HG03565 (cell line): ENCODE measurements at regions not wholly inside any gene's neighbourhood (a gene's known extent, or its start where the extent isn't known, plus 50 kb on each side); places are given as distances from the start of the nearest gene placed in this dataset.
"Not testable (repeated sequence)": the region's sequence is repeated elsewhere in the genome, so short reads cannot be mapped to it uniquely, and the experiment has no call there.

Experiments
- ATAC-seq: cut with Tn5 transposase; IDR thresholded peaks from one replicate; pipeline ENCODE4 v1.9.1; 2021; ENCODE audit warnings: mild to moderate bottlenecking, moderate library complexity; ENCODE audit not compliant: unreplicated experiment

DNA sequence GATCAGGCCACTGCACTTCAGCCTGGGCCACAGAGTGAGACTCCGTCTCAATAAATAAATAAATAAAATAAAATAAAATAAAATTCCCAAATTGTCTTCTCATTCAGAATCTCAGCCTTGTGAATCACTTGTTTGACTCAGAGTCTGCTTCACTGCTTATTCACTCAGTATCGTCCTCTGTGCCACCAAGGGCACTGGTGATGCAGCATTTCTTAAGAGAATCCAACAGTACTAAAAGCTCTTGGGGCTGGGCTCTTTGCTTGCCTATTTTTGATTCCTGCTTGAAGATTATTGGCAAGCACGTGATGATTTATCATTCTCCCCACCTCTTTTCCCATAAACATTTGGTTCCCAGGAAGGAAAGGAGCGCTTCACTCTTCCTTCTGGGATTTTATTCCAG lies 54.8 kb upstream of the HMGB1 start:
- ATAC-seq, result no peak

DNA sequence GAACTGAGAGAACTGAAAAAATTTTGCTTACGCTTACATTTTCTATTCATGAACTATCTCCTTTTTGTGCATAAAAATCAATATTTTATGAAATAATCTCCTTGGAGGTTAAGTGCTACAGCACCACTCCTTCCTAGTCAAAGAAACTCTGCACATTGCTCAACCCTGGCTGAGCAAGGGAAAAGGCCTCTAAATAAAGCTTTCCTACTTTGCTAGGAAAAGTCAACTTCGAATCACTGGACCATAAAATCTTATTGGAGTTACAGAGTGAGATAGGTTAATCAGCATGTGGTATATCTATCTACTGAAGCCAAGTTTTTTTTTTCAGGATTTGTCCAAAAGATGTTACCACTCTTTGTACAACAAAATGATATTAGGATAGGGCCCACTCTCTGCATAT lies 57.5 kb upstream of the HMGB1 start:
- no peak for ATAC-seq

- ATAC-seq, result not testable (repeated sequence)
These were observed 58.1 kb upstream of the HMGB1 start for GRCh38 chr13:30523817-30524216.

DNA sequence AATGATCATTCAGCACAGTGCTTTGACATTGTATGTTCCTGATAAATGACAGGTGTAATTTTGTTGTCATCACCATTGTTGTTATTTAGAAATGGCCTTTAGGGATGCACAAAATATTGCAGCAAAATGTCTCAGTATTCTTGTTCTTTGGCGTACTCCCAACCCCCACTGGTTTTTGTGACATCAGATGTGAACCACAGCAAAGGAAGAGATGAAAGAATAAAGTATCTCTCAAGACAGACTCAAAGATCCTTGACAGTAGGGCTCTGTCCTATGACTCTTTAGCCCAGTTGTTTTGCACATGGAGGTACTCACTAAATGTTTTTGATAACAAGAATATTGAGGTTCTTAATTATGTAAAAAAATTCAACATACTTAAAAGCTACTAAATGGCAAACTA lies 59.5 kb upstream of the HMGB1 start:
- not testable (repeated sequence) for ATAC-seq

GRCh38 chr13:30526612-30527495 lies 61.1 kb upstream of the HMGB1 start:
- ATAC-seq, result no peak

DNA sequence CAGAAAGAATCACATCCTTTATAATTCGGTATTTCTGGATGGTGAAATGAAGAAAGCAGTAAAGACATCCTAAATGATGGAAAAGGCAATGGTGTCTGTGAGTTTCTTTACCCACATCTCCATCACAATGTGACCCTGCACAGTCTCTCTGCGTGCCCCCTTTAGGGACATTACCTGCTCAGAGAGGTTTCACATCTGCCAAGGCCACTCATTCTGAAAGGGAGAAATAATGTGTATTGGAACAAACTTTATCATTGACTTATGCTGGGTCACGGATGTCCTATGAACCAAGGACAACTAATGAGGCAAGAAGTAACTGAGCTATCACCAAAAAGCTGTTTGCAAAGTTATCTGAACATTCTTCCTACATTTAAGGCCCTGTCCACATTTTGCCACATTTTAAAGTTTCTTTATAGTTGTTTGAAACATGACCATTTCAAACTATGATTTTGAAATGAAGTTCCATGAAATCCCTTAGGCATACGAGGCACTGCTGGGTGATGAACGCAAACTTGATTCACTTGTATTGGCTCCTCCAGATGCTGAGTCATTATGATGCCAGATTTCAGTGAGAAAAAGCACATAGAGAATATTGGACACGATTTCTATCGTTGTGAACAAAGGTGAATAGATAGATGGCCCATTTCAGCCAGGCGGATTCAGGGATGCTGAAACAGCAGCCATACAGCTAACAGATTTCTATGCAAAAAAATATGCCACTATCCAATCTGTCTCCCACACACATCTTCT lies 63.5 kb upstream of the HMGB1 start:
- ATAC-seq, result peak; percentile 91

DNA sequence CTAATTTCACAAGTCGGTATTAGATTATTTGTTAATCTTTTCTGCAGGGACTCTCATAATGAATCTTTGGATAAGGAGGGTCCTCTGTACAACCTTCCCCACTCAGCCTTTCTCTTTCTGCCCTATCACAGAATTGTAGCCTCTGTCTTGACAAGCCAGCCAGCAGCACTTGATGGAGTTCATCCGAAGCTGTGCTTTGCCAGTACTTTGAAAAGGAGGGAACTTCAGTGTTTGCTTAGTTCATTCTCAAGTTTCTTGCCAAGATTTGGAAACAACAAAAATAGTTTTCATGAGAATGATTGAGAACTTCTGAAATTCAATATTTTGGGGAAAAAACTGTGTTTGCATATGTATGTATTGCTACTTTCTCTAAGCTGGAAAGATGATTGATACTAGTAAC lies 69.3 kb upstream of the HMGB1 start:
- no peak for ATAC-seq

- ATAC-seq, result no peak
These were observed 72.4 kb upstream of the USPL1 start for GRCh38 chr13:30545320-30545719.

DNA sequence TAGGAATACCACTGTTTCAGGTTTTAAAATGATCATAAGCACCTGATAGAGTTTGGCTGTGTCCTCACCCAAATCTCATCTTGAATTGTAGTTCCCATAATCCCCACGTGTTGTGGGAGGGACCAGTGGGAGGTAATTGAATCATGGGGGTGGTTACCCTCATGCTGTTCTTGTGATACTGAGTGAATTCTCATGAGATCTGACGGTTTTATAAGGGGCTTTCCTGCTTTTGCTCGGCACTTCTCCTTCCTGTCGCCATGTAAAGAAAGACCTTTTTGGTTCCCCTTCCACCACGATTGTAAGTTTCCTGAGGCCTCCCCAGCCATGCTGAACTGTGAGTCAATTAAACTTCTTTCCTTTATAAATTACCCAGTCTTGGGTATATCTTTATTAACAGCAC lies 69.7 kb upstream of the USPL1 start:
- ATAC-seq, result not testable (repeated sequence)

DNA sequence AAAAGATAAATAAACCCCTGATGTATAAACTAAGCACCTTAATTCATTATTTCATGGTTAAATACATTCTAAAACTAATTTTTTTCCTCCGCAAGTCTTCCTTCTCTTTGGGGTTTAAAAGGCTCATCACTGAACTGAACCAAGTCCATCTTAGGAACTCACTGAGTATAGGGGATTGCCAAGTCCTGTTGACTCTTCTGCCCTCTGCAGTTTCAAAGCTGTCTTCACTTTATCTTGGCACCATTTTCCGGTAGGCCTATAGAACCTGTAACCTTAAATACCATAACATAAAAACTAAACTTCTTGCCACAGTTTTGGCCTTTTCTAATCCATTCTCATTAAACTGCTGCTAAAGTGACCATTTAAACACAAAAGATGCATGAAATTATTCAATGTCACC lies 66.5 kb upstream of the USPL1 start:
- no peak for ATAC-seq

- no peak for ATAC-seq
These were observed 65.2 kb upstream of the USPL1 start for GRCh38 chr13:30552567-30552966.

GRCh38 chr13:30559274-30559673 lies 58.4 kb upstream of the USPL1 start:
- ATAC-seq, result no peak

- ATAC-seq, result no peak
These were observed 57.5 kb upstream of the USPL1 start for GRCh38 chr13:30560212-30560611.

DNA sequence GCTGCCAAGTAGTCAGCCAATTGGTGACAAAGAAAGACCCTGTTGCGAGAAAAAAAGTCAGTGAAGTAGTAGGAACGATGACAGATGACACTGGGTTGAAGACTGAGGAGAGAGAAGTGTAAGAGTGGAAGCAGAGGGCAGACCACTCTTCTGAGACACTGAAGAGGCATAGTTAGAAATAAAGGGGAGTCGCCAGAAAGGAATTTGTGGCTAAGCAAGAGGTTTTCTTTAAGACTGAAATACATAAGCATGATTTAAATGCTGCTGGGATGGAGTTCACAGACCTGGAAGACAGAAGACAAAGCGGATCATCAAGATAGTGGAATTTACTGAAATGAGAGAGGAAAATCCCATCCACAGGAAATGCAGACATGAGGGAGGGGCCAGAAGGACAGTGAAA lies 56.2 kb upstream of the USPL1 start:
- no peak for ATAC-seq

- ATAC-seq, result no peak
These were observed 53.2 kb upstream of the USPL1 start for GRCh38 chr13:30564489-30564888.

DNA sequence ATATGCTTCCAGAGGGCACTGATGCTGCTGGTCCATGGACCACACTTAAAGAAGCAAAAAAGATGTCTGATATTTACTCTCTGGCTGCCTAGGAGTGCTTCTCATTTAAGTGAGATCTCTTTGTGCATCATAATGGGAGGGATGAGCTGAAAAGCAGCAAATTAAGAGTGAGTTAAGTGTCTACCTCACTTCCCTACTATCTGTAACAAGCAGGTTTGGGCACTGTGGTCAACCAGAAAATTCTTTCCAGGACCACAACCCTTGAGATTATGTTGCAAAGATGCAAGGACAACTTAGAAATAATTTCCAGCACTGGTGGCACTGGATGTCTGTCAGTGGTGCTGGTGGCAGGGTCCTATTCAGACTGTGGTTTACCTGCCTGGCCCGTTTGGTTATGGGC lies 52.1 kb upstream of the USPL1 start:
- no peak for ATAC-seq

DNA sequence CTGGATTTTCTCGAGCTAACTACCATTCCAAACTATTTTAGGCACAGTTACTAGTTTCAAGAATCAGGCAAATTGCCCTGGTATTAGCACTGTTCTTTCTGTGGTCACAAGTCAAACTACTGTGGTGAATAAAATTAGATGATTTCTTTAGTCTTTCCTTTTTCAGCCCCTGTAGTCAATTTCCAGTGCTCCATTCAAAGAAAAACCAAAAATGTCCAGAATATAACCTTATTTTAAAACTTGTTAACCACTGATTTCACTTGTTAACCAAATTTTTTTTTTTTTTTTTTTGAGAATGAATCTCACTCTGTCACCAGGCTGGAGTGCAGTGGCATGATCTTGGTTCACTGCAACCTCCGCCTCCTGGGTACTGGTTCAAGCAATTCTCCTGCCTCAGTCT lies 50.6 kb upstream of the USPL1 start:
- ATAC-seq, result no peak
